Liver (tissue), 8 donors: ENCODE measurements at regions not wholly inside any gene's neighbourhood (a gene's known extent, or its start where the extent isn't known, plus 50 kb on each side); places are given as distances from the start of the nearest gene placed in this dataset.

Experiments
- DNase-seq: peaks from one replicate; pipeline ENCODE4 v3.0.0-alpha.2; 2017; ENCODE audit warnings: low spot score
- H3K27ac ChIP-seq, 2 donors: one replicate each; pipeline ENCODE4 v1.7.0; 2013; ENCODE audit warnings: inconsistent platforms in 2 of 2, low read length in 2 of 2, control low read depth in 1 of 2, low read depth in 1 of 2, mild to moderate bottlenecking in 1 of 2
- H3K27me3 ChIP-seq, 4 donors: one replicate each; pipeline versions ENCODE4 v1.6.1 to v1.7.0; 2013; ENCODE audit warnings: low read length in 3 of 4, inconsistent platforms in 1 of 4, mild to moderate bottlenecking in 1 of 4, moderate library complexity in 1 of 4; ENCODE audit not compliant: control insufficient read depth in 4 of 4, insufficient read depth in 4 of 4
- H3K36me3 ChIP-seq, 4 donors: one replicate each; pipeline versions ENCODE4 v1.6.1 to v1.7.0; 2013; ENCODE audit warnings: low read length in 3 of 4, mild to moderate bottlenecking in 3 of 4, low read depth in 1 of 4, moderate library complexity in 1 of 4; ENCODE audit not compliant: control insufficient read depth in 4 of 4, insufficient read depth in 3 of 4
- H3K4me1 ChIP-seq, 4 donors: one replicate each; pipeline versions ENCODE4 v1.6.1 to v1.7.0; 2013; ENCODE audit warnings: low read length in 3 of 4, mild to moderate bottlenecking in 3 of 4, moderate library complexity in 1 of 4; ENCODE audit not compliant: control insufficient read depth in 4 of 4, insufficient read depth in 4 of 4
- H3K4me3 ChIP-seq, 3 donors: one replicate each; pipeline versions ENCODE4 v1.6.1 to v1.7.0; 2013; ENCODE audit warnings: low read length in 3 of 3, control low read depth in 1 of 3, low read depth in 1 of 3, mild to moderate bottlenecking in 1 of 3
- H3K9ac ChIP-seq, 2 donors: one replicate each; pipeline ENCODE4 v1.7.0; 2013; ENCODE audit warnings: low read length in 2 of 2, mild to moderate bottlenecking in 2 of 2, moderate library complexity in 2 of 2, control low read depth in 1 of 2, low read depth in 1 of 2
- H3K9me3 ChIP-seq, 4 donors: one replicate each; pipeline versions ENCODE4 v1.6.1 to v1.7.0; 2013; ENCODE audit warnings: low read length in 3 of 4; ENCODE audit not compliant: control insufficient read depth in 4 of 4
- EGR1 ChIP-seq, 2 donors: IDR thresholded peaks; 2 replicates each; pipeline ENCODE4 v1.6.1; 2016 to 2018; ENCODE audit warnings: antibody characterized with exemption in 2 of 2, low read depth in 2 of 2
- FOXA1 ChIP-seq: IDR thresholded peaks from 2 replicates; pipeline ENCODE4 v1.6.1; 2016; ENCODE audit warnings: antibody characterized with exemption
- FOXA2 ChIP-seq: IDR thresholded peaks from 2 replicates; pipeline ENCODE4 v1.6.1; 2016; ENCODE audit warnings: antibody characterized with exemption
- GABPA ChIP-seq, 2 donors: IDR thresholded peaks in 1 of 2; conservative IDR thresholded peaks in 1 of 2; 2 replicates each; pipeline ENCODE4 v1.6.1; 2016; ENCODE audit warnings: antibody characterized with exemption in 2 of 2, mild to moderate bottlenecking in 1 of 2, moderate library complexity in 1 of 2
- HNF4A ChIP-seq, 2 donors: conservative IDR thresholded peaks; 2 replicates each; pipeline ENCODE4 v1.6.1; 2016; ENCODE audit warnings: antibody characterized with exemption in 2 of 2, mild to moderate bottlenecking in 2 of 2
- HNF4G ChIP-seq: IDR thresholded peaks from 2 replicates; pipeline ENCODE4 v1.6.1; 2016; ENCODE audit warnings: antibody characterized with exemption
- JUND ChIP-seq, 2 donors: IDR thresholded peaks; 2 replicates each; pipeline ENCODE4 v1.6.1; 2016; ENCODE audit warnings: antibody characterized with exemption in 2 of 2
- NR2F2 ChIP-seq: IDR thresholded peaks from 2 replicates; pipeline ENCODE4 v1.6.1; 2016; ENCODE audit warnings: antibody characterized with exemption
- RAD21 ChIP-seq, 2 donors: IDR thresholded peaks; 2 replicates each; pipeline ENCODE4 v1.6.1; 2016; ENCODE audit warnings: antibody characterized with exemption in 2 of 2, mild to moderate bottlenecking in 2 of 2
- RXRA ChIP-seq, 2 donors: IDR thresholded peaks; 2 replicates each; pipeline ENCODE4 v1.6.1; 2017 to 2018; ENCODE audit warnings: antibody characterized with exemption in 2 of 2, mild to moderate bottlenecking in 1 of 2
- SP1 ChIP-seq: IDR thresholded peaks from 2 replicates; pipeline ENCODE4 v1.6.1; 2018; ENCODE audit warnings: antibody characterized with exemption, mild to moderate bottlenecking
- TAF1 ChIP-seq: conservative IDR thresholded peaks from 2 replicates; pipeline ENCODE4 v1.6.1; 2016; ENCODE audit warnings: antibody characterized with exemption, mild to moderate bottlenecking
- YY1 ChIP-seq: IDR thresholded peaks from 2 replicates; pipeline ENCODE4 v1.6.1; 2016; ENCODE audit warnings: antibody characterized with exemption, mild to moderate bottlenecking
- WGBS: extraction: QIAGEN DNeasy Blood & Tissue Kit; methylation state at CpG from one replicate; pipeline ENCODE4 v1.1.7; 2013; 5-methylcytosine and 5-hydroxymethylcytosine counted together
- TF ChIP-seq, protein P1 (sequence below): IDR thresholded peaks from 2 replicates; pipeline ENCODE4 v1.6.1; 2016; ENCODE audit warnings: antibody characterized with exemption
- TF ChIP-seq, protein P2 (sequence below): IDR thresholded peaks from 2 replicates; pipeline ENCODE4 v1.6.1; 2016; ENCODE audit warnings: antibody characterized with exemption, mild to moderate bottlenecking
- TF ChIP-seq, protein P3 (sequence below): IDR thresholded peaks from 2 replicates; pipeline ENCODE4 v1.6.1; 2016; ENCODE audit warnings: antibody characterized with exemption
- TF ChIP-seq, protein P4 (sequence below): IDR thresholded peaks from 2 replicates; pipeline ENCODE4 v1.6.1; 2016; ENCODE audit warnings: antibody characterized with exemption
- TF ChIP-seq, protein P5 (sequence below): fragments of 150-350 bp; IDR thresholded peaks from 2 replicates; pipeline ENCODE4 v1.5.1; 2017; ENCODE audit warnings: improper control_type of control experiment, low read depth, low read length; ENCODE audit not compliant: missing input control
- donor health status: healthy.
- donor health status: healthy.
- donor health status: healthy.
- donor health status: healthy.
- donor health status: healthy.

DNA sequence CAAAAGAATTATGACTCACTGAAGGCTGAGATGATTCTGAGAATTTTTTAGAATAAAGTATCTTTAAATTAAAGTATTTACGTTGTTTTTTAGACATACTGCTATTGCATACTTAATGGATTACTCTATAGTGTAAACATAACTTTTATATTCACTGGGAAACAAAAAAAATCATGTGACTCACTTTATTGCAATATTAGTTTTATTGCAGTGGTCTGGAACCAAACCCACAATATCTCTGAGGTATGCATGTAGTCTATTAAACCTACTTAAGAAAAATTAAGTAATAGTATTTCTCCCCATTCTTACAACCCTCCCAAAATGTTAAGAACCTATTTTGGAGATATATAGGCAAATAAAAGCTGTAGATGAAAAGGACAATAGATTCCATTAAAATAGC lies 142.9 kb upstream of the ZNF521 start:
- H3K36me3 ChIP-seq, result no peaks in the 10 kb centered on the region
- H3K27ac ChIP-seq, result no peak overlapping the region
- TF ChIP-seq YY1 (no peak), FOXA2 (no peak), TAF1 (no peak)
- TF ChIP-seq, protein P1, sequence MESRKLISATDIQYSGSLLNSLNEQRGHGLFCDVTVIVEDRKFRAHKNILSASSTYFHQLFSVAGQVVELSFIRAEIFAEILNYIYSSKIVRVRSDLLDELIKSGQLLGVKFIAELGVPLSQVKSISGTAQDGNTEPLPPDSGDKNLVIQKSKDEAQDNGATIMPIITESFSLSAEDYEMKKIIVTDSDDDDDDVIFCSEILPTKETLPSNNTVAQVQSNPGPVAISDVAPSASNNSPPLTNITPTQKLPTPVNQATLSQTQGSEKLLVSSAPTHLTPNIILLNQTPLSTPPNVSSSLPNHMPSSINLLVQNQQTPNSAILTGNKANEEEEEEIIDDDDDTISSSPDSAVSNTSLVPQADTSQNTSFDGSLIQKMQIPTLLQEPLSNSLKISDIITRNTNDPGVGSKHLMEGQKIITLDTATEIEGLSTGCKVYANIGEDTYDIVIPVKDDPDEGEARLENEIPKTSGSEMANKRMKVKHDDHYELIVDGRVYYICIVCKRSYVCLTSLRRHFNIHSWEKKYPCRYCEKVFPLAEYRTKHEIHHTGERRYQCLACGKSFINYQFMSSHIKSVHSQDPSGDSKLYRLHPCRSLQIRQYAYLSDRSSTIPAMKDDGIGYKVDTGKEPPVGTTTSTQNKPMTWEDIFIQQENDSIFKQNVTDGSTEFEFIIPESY, result no peak
- TF ChIP-seq, protein P2, sequence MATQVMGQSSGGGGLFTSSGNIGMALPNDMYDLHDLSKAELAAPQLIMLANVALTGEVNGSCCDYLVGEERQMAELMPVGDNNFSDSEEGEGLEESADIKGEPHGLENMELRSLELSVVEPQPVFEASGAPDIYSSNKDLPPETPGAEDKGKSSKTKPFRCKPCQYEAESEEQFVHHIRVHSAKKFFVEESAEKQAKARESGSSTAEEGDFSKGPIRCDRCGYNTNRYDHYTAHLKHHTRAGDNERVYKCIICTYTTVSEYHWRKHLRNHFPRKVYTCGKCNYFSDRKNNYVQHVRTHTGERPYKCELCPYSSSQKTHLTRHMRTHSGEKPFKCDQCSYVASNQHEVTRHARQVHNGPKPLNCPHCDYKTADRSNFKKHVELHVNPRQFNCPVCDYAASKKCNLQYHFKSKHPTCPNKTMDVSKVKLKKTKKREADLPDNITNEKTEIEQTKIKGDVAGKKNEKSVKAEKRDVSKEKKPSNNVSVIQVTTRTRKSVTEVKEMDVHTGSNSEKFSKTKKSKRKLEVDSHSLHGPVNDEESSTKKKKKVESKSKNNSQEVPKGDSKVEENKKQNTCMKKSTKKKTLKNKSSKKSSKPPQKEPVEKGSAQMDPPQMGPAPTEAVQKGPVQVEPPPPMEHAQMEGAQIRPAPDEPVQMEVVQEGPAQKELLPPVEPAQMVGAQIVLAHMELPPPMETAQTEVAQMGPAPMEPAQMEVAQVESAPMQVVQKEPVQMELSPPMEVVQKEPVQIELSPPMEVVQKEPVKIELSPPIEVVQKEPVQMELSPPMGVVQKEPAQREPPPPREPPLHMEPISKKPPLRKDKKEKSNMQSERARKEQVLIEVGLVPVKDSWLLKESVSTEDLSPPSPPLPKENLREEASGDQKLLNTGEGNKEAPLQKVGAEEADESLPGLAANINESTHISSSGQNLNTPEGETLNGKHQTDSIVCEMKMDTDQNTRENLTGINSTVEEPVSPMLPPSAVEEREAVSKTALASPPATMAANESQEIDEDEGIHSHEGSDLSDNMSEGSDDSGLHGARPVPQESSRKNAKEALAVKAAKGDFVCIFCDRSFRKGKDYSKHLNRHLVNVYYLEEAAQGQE, result no peak
- no peak overlapping the region for H3K4me3 ChIP-seq
- no peak overlapping the region for H3K9ac ChIP-seq
- H3K4me1 ChIP-seq, result no peaks in the 10 kb centered on the region
- DNase-seq, result no peak
- peaks cover 0 to 2% (median 0%) of the 10 kb centered on the region in 4 donors for H3K9me3 ChIP-seq
- H3K27me3 ChIP-seq, result no peaks in the 10 kb centered on the region
- WGBS, result 40% methylated on average over 1 of the region's 1 CpG

DNA sequence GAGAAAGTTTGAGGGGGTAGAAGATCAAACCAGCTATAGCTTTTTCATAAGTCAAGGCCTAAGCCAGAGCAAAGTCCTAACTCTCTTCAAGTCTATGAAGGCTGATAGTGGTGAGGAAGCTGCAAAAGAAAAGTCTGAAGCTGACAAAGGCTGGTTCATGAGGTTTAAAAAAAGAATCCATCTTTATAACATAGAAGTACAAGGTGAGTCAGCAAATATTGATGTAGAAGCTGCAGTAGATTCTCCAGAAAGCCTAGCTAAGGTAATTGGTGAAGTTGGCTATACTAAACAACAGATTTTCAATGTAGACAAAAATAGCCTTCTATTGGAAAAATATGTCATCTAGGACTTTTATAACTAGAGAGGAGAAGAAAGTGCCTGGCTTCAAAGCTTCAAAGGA lies 141.4 kb upstream of the ZNF521 start:
- DNase-seq, result no peak
- Histone ChIP-seq H3K36me3 (no peaks in the 10 kb centered on the region), H3K9me3 (no peaks in the 10 kb centered on the region), H3K9ac (no peak overlapping the region), H3K4me1 (no peaks in the 10 kb centered on the region), H3K27ac (no peak overlapping the region), H3K4me3 (no peak overlapping the region), H3K27me3 (no peaks in the 10 kb centered on the region)
- TF ChIP-seq HNF4G (no peak), HNF4A (conservative IDR thresholded peaks at IDR 0.05) (no peak), YY1 (no peak), NR2F2 (no peak), FOXA2 (no peak), EGR1 (IDR thresholded peaks at IDR 0.05; ENCODE audit: low read depth in 2 of 2) (no peak), RAD21 (IDR thresholded peaks at IDR 0.05) (no peak), GABPA (IDR thresholded peaks at IDR 0.05 in 1 of 2, conservative IDR thresholded peaks at IDR 0.05 in 1 of 2) (no peak), TAF1 (no peak), FOXA1 (no peak), SP1 (no peak), RXRA (IDR thresholded peaks at IDR 0.05) (no peak), JUND (IDR thresholded peaks at IDR 0.05) (no peak)
- TF ChIP-seq, protein P3, sequence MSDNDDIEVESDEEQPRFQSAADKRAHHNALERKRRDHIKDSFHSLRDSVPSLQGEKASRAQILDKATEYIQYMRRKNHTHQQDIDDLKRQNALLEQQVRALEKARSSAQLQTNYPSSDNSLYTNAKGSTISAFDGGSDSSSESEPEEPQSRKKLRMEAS, result no peak
- TF ChIP-seq, protein P2, result no peak
- TF ChIP-seq, protein P4, sequence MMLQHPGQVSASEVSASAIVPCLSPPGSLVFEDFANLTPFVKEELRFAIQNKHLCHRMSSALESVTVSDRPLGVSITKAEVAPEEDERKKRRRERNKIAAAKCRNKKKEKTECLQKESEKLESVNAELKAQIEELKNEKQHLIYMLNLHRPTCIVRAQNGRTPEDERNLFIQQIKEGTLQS, result no peak
- TF ChIP-seq, protein P5, sequence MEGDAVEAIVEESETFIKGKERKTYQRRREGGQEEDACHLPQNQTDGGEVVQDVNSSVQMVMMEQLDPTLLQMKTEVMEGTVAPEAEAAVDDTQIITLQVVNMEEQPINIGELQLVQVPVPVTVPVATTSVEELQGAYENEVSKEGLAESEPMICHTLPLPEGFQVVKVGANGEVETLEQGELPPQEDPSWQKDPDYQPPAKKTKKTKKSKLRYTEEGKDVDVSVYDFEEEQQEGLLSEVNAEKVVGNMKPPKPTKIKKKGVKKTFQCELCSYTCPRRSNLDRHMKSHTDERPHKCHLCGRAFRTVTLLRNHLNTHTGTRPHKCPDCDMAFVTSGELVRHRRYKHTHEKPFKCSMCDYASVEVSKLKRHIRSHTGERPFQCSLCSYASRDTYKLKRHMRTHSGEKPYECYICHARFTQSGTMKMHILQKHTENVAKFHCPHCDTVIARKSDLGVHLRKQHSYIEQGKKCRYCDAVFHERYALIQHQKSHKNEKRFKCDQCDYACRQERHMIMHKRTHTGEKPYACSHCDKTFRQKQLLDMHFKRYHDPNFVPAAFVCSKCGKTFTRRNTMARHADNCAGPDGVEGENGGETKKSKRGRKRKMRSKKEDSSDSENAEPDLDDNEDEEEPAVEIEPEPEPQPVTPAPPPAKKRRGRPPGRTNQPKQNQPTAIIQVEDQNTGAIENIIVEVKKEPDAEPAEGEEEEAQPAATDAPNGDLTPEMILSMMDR, result no peak
- TF ChIP-seq, protein P1, result no peak
